Activated CD8-positive, alpha-beta memory T cell treated with anti-CD3 and anti-CD28 coated beads, Interleukin-2, amount 10 ng/mL, durations not matched to agents 7 days and 5 days (primary cell): ENCODE measurements at regions not wholly inside any gene's neighbourhood (a gene's known extent, or its start where the extent isn't known, plus 50 kb on each side); places are given as distances from the start of the nearest gene placed in this dataset.

Source experiments
- ATAC-seq: fragments of 150-1000 bp; cut with Tn5 transposase; one replicate; pipeline ENCODE4 v1.10.0; 2021; ENCODE audit warnings: moderate library complexity
- CTCF ChIA-PET: fragments of 350-600 bp; sonication (Branson Sonifier 250); formaldehyde crosslinking; loops from one replicate; lab custom pipeline; 2021; ENCODE audit warnings: antibody characterized with exemption; lab: Charles Lee
- DNase-seq: peaks from one replicate; pipeline ENCODE4 v3.0.0-alpha.2; 2020
- H3K27ac Mint-ChIP-seq: one replicate; pipeline ENCODE4 v1.8.0; 2021; ENCODE audit warnings: mild to moderate bottlenecking, mixed read lengths
- H3K27me3 Mint-ChIP-seq: one replicate; pipeline ENCODE4 v1.8.0; 2021; ENCODE audit warnings: mixed read lengths
- H3K36me3 Mint-ChIP-seq: one replicate; pipeline ENCODE4 v1.8.0; 2021; ENCODE audit warnings: mild to moderate bottlenecking, mixed read lengths
- H3K4me1 Mint-ChIP-seq: one replicate; pipeline ENCODE4 v1.8.0; 2021; ENCODE audit warnings: mixed read lengths
- H3K4me3 Mint-ChIP-seq: one replicate; pipeline ENCODE4 v1.8.0; 2021; ENCODE audit warnings: mild to moderate bottlenecking, moderate library complexity, mixed read lengths
- H3K9me3 Mint-ChIP-seq: one replicate; pipeline ENCODE4 v1.8.0; 2022; ENCODE audit warnings: low read depth, mixed read lengths

- DNase-seq (no peak), ATAC-seq (no peak)
- no peak overlapping the region for H3K4me3 Mint-ChIP-seq
- H3K4me1 Mint-ChIP-seq, result peaks cover 6% of the 10 kb centered on the region
- H3K27me3 Mint-ChIP-seq, result peaks cover 5% of the 10 kb centered on the region
- CTCF ChIA-PET, result no interaction called here
- no peak overlapping the region for H3K27ac Mint-ChIP-seq
- no peaks in the 10 kb centered on the region for H3K36me3 Mint-ChIP-seq
- no peaks in the 10 kb centered on the region for H3K9me3 Mint-ChIP-seq
Observed at GRCh38 chr5:96050273-96050880, 88.7 kb upstream of the ELL2 start.

DNA sequence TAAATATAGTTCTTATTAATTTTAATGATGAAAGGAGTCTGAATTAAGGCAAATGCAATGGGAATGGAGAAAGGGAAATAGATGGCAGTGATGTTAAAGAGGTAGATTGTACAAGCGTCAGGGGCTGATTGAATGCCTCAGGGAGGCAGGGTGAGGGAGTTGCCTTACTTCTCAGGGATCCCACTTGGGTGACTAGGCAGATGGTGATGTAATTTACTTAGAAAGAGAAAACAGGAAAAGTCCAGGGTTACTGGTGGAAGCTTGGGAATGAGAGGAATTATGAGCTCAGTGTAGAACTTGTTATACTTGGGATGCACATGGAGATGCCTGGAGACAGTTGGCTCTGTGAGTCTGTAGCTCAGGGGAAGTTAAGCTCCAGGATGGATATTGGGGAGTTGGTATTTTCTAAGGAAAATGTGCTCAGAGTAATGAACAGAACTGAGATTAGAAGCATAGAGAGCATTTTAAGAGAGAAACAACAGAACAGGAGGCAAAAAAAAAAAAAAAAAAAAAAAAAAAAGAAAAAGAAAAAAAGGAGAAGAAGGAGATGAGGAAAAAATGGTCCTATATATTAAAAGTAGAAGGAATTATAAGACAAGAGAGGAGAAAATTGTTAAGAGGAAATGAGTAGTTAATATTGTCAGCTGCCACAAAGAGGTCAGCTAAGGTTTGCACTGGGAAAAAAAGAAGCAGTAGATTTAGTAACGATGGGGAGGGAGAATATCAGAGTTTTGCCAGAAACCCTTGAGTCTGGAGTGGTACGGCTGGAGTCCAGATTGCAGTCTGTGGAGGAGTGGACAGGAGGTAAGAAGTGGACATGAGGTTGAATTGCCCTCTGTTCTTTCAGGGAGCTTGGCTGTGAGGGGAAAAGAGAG is 88.0 kb upstream of the ELL2 start:
- ATAC-seq (no peak), DNase-seq (no peak)
- Mint-ChIP-seq H3K4me3 (no peak overlapping the region), H3K27me3 (peaks cover 2% of the 10 kb centered on the region), H3K27ac (no peak overlapping the region), H3K4me1 (peaks cover 4% of the 10 kb centered on the region), H3K9me3 (no peaks in the 10 kb centered on the region), H3K36me3 (no peaks in the 10 kb centered on the region)
- CTCF ChIA-PET, result no interaction called here

GRCh38 chr5:96048763-96049162 is 87.1 kb upstream of the ELL2 start:
- no peak for ATAC-seq
- Mint-ChIP-seq H3K9me3 (no peaks in the 10 kb centered on the region), H3K4me3 (no peak overlapping the region), H3K27ac (no peak overlapping the region), H3K4me1 (no peaks in the 10 kb centered on the region), H3K27me3 (no peaks in the 10 kb centered on the region), H3K36me3 (no peaks in the 10 kb centered on the region)
- no peak for DNase-seq
- CTCF ChIA-PET, result no interaction called here

DNA sequence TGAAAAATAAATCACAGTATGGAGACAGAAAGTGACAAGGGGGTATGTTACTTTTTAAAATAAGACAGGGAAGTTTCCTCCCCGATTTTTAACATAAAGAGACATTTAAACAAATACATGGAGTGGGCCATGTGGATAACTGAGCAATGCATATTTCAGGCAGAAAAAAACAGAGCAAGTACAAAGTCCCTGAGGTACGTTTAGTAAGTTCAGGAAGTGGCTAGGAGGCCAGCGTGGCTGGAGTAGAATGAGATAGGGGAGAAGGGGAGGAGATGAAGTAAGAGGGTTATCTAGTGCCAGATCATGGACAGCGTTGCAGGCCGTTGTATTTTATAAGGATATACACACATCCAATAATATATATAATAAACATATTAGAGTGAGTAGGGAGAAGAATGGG is 84.2 kb upstream of the ELL2 start:
- Mint-ChIP-seq H3K27me3 (no peaks in the 10 kb centered on the region), H3K4me1 (no peaks in the 10 kb centered on the region), H3K27ac (no peak overlapping the region), H3K36me3 (no peaks in the 10 kb centered on the region), H3K4me3 (no peak overlapping the region), H3K9me3 (no peaks in the 10 kb centered on the region)
- DNase-seq (no peak), ATAC-seq (no peak)
- CTCF ChIA-PET, result interaction anchor here (0.8 kb wide), 1 partner anchor 292 kb away, joined by 3 read pairs; no protein-coding TSS in a partner anchor

DNA sequence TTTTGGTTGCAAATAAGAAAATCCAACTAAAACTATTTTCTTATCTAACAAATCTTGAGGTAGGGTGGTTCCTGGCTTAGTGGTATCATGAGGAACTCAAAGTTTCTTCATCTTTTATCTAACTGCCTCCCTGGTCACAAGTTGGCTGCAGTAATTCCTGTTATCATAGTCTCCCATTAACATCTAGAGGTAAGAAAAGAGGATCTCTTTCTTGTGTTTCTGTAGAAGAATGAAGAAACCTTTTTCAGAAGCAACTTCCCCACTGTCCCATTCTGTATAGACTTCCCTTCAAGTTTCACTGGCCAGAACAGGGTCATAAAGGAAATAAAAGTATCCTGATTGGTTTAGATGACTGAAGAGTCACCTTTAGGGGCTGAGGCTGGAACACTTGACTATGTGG is 81.8 kb upstream of the ELL2 start:
- H3K27me3 Mint-ChIP-seq, result peaks cover 3% of the 10 kb centered on the region
- H3K4me1 Mint-ChIP-seq, result no peaks in the 10 kb centered on the region
- DNase-seq, result no peak
- no peak overlapping the region for H3K4me3 Mint-ChIP-seq
- peaks cover 3% of the 10 kb centered on the region for H3K36me3 Mint-ChIP-seq
- ATAC-seq, result no peak
- no peaks in the 10 kb centered on the region for H3K9me3 Mint-ChIP-seq
- no peak overlapping the region for H3K27ac Mint-ChIP-seq
- CTCF ChIA-PET, result no interaction called here

GRCh38 chr5:96037128-96037527 is 75.5 kb upstream of the ELL2 start:
- Mint-ChIP-seq H3K4me3 (no peak overlapping the region), H3K36me3 (peaks cover 3% of the 10 kb centered on the region), H3K27me3 (peaks cover 5% of the 10 kb centered on the region), H3K27ac (no peak overlapping the region), H3K9me3 (no peaks in the 10 kb centered on the region), H3K4me1 (no peaks in the 10 kb centered on the region)
- CTCF ChIA-PET, result no interaction called here
- ATAC-seq (no peak), DNase-seq (no peak)

DNA sequence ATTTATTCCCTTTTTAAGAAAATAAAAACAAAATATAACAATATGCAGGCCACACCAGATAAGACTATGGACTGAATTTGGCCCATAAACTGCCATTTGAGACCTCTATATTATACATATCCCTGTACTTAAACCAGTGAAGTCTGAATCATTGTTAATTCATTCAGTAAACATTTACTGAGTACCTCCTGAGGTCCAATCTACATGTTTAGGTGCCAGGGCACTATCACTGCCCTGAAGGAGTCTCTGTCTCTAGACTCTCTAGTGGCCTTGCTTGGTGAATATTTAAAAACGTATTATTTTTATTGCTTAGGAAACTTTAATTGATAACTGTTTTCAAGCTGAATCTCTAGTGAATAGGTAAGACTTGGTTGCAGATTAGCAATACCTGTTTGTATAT is 74.7 kb upstream of the ELL2 start:
- Mint-ChIP-seq H3K4me1 (no peaks in the 10 kb centered on the region), H3K27me3 (peaks cover 5% of the 10 kb centered on the region), H3K9me3 (no peaks in the 10 kb centered on the region), H3K27ac (no peak overlapping the region), H3K36me3 (peaks cover 3% of the 10 kb centered on the region), H3K4me3 (no peak overlapping the region)
- ATAC-seq (no peak), DNase-seq (no peak)
- CTCF ChIA-PET, result no interaction called here

DNA sequence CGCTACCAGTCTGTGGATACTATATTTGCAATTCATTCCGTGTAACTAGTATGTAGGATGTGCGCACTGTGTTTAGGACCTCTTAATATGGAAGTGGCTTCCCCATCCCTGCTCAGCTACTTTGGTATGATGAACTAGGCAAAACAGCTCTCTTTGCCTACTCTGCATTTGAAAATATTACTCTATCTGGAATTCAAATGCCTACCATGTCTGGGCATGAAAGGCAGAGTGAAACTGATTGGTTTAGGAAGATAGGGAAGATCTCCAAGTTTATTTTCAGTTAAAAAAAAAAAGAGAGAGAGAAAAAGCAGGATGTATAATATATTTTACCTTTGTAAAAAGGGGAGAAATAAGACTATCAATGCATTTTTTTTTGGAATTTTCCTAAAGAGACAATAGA is 74.1 kb upstream of the ELL2 start:
- H3K9me3 Mint-ChIP-seq, result no peaks in the 10 kb centered on the region
- peaks cover 3% of the 10 kb centered on the region for H3K36me3 Mint-ChIP-seq
- ATAC-seq, result no peak
- no peak for DNase-seq
- CTCF ChIA-PET, result no interaction called here
- no peaks in the 10 kb centered on the region for H3K4me1 Mint-ChIP-seq
- peaks cover 5% of the 10 kb centered on the region for H3K27me3 Mint-ChIP-seq
- H3K4me3 Mint-ChIP-seq, result no peak overlapping the region
- H3K27ac Mint-ChIP-seq, result no peak overlapping the region

- CTCF ChIA-PET, result no interaction called here
- DNase-seq (no peak), ATAC-seq (no peak)
- Mint-ChIP-seq H3K27ac (no peak overlapping the region), H3K9me3 (no peaks in the 10 kb centered on the region), H3K4me3 (no peak overlapping the region), H3K27me3 (peaks cover 2% of the 10 kb centered on the region), H3K4me1 (no peaks in the 10 kb centered on the region), H3K36me3 (no peaks in the 10 kb centered on the region)
Observed at GRCh38 chr5:96033116-96033515, 71.5 kb upstream of the ELL2 start.

- DNase-seq (no peak), ATAC-seq (no peak)
- Mint-ChIP-seq H3K27me3 (no peaks in the 10 kb centered on the region), H3K9me3 (no peaks in the 10 kb centered on the region), H3K36me3 (no peaks in the 10 kb centered on the region), H3K4me3 (no peak overlapping the region), H3K4me1 (no peaks in the 10 kb centered on the region), H3K27ac (no peak overlapping the region)
- CTCF ChIA-PET, result no interaction called here
Observed at GRCh38 chr5:96031811-96032261, 70.2 kb upstream of the ELL2 start.

GRCh38 chr5:96031180-96031579 is 69.5 kb upstream of the ELL2 start:
- Mint-ChIP-seq H3K27me3 (no peaks in the 10 kb centered on the region), H3K9me3 (no peaks in the 10 kb centered on the region), H3K4me3 (no peak overlapping the region), H3K36me3 (no peaks in the 10 kb centered on the region), H3K27ac (no peak overlapping the region), H3K4me1 (no peaks in the 10 kb centered on the region)
- DNase-seq (no peak), ATAC-seq (no peak)
- CTCF ChIA-PET, result no interaction called here

DNA sequence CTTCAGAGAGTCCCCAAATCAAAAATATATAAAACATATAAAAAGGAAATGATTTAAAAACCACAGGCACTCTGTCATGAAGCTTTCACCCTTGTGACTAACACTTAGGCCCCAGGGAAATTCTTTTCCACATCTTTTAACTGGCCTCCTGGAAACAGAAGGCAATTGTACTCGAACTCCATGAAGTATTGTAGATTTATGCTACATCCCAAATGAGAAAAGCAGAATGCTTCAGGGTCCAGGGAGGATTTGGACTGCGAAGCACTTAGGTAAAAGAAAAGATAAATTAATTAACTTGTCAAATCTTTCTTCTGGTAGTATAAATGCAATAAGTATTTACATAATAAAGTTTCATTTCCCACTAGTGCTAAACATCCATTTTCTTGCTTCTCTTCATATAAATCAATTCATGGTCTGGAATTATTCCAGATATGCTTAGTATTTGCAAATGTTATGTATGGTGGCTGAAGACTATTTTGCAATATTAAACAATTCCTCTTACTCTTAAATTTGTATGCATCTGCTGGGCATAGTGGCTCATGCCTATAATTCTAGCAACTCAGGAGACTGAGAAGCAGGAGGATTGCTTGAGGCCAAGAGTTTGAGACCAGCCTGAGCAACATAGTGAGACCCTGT is 64.9 kb upstream of the ELL2 start:
- no peaks in the 10 kb centered on the region for H3K27me3 Mint-ChIP-seq
- ATAC-seq (no peak), DNase-seq (no peak)
- no peak overlapping the region for H3K27ac Mint-ChIP-seq
- no peak overlapping the region for H3K4me3 Mint-ChIP-seq
- no peaks in the 10 kb centered on the region for H3K36me3 Mint-ChIP-seq
- H3K9me3 Mint-ChIP-seq, result no peaks in the 10 kb centered on the region
- no peaks in the 10 kb centered on the region for H3K4me1 Mint-ChIP-seq
- CTCF ChIA-PET, result no interaction called here

GRCh38 chr5:96024683-96025475 is 63.2 kb upstream of the ELL2 start:
- Mint-ChIP-seq H3K4me1 (no peaks in the 10 kb centered on the region), H3K36me3 (no peaks in the 10 kb centered on the region), H3K9me3 (no peaks in the 10 kb centered on the region), H3K27ac (no peak overlapping the region), H3K27me3 (no peaks in the 10 kb centered on the region), H3K4me3 (no peak overlapping the region)
- CTCF ChIA-PET, result no interaction called here
- ATAC-seq, result no peak
- no peak for DNase-seq
